ENCODE measurements at regions not wholly inside any gene's neighbourhood (a gene's known extent, or its start where the extent isn't known, plus 50 kb on each side); places are given as distances from the start of the nearest gene placed in this dataset.

- DNase-seq, result no peak
- intact Hi-C loops (cut with micrococcal nuclease; ENCODE audit: unreplicated experiment), result no loop called here
- no TSS peak for BruUV-seq (replicated peaks)
- Mint-ChIP-seq H3K36me3 (ENCODE audit: insufficient read depth, unreplicated experiment) (no peaks in the 10 kb centered on the region), H3K4me1 (ENCODE audit: low read depth, unreplicated experiment) (no peaks in the 10 kb centered on the region), H3K27ac (ENCODE audit: unreplicated experiment) (no peak overlapping the region), H3K4me3 (ENCODE audit: low read depth, unreplicated experiment) (no peak overlapping the region), H3K9me3 (ENCODE audit: low read depth, unreplicated experiment) (peaks cover 2% of the 10 kb centered on the region), H3K27me3 (ENCODE audit: unreplicated experiment) (no peaks in the 10 kb centered on the region)
- CTCF ChIA-PET, result no interaction called here
- no peak for TF ChIP-seq CTCF (IDR thresholded peaks at IDR 0.05; ENCODE audit: unreplicated experiment)
Observed at GRCh38 chr3:6041894-6042293, 819.0 kb upstream of the GRM7 start.

GRCh38 chr3:6047016-6047415 is 813.9 kb upstream of the GRM7 start:
- CTCF ChIA-PET, result no interaction called here
- no peak overlapping the region for H3K27ac Mint-ChIP-seq (ENCODE audit: unreplicated experiment)
- H3K4me1 Mint-ChIP-seq (ENCODE audit: low read depth, unreplicated experiment), result no peaks in the 10 kb centered on the region
- H3K27me3 Mint-ChIP-seq (ENCODE audit: unreplicated experiment), result no peaks in the 10 kb centered on the region
- no peak for TF ChIP-seq CTCF (IDR thresholded peaks at IDR 0.05; ENCODE audit: unreplicated experiment)
- DNase-seq, result no peak
- intact Hi-C loops (cut with micrococcal nuclease; ENCODE audit: unreplicated experiment), result no loop called here
- H3K36me3 Mint-ChIP-seq (ENCODE audit: insufficient read depth, unreplicated experiment), result no peaks in the 10 kb centered on the region
- H3K9me3 Mint-ChIP-seq (ENCODE audit: low read depth, unreplicated experiment), result peaks cover 12% of the 10 kb centered on the region
- no peak overlapping the region for H3K4me3 Mint-ChIP-seq (ENCODE audit: low read depth, unreplicated experiment)
- no TSS peak for BruUV-seq (replicated peaks)

GRCh38 chr3:6060251-6060650 is 800.7 kb upstream of the GRM7 start:
- Mint-ChIP-seq H3K4me3 (ENCODE audit: low read depth, unreplicated experiment) (no peak overlapping the region), H3K9me3 (ENCODE audit: low read depth, unreplicated experiment) (no peaks in the 10 kb centered on the region), H3K36me3 (ENCODE audit: insufficient read depth, unreplicated experiment) (no peaks in the 10 kb centered on the region), H3K4me1 (ENCODE audit: low read depth, unreplicated experiment) (no peaks in the 10 kb centered on the region), H3K27me3 (ENCODE audit: unreplicated experiment) (no peaks in the 10 kb centered on the region), H3K27ac (ENCODE audit: unreplicated experiment) (no peak overlapping the region)
- no peak for TF ChIP-seq CTCF (IDR thresholded peaks at IDR 0.05; ENCODE audit: unreplicated experiment)
- no TSS peak for BruUV-seq (replicated peaks)
- CTCF ChIA-PET, result no interaction called here
- intact Hi-C loops (cut with micrococcal nuclease; ENCODE audit: unreplicated experiment), result no loop called here
- DNase-seq, result no peak

GRCh38 chr3:6062261-6063187 is 798.4 kb upstream of the GRM7 start:
- Mint-ChIP-seq H3K4me1 (ENCODE audit: low read depth, unreplicated experiment) (peaks cover 8% of the 10 kb centered on the region), H3K4me3 (ENCODE audit: low read depth, unreplicated experiment) (no peak overlapping the region), H3K27me3 (ENCODE audit: unreplicated experiment) (no peaks in the 10 kb centered on the region), H3K27ac (ENCODE audit: unreplicated experiment) (no peak overlapping the region), H3K9me3 (ENCODE audit: low read depth, unreplicated experiment) (no peaks in the 10 kb centered on the region), H3K36me3 (ENCODE audit: insufficient read depth, unreplicated experiment) (no peaks in the 10 kb centered on the region)
- CTCF ChIA-PET, result no interaction called here
- no TSS peak for BruUV-seq (replicated peaks)
- intact Hi-C loops (cut with micrococcal nuclease; ENCODE audit: unreplicated experiment), result no loop called here
- TF ChIP-seq CTCF (IDR thresholded peaks at IDR 0.05; ENCODE audit: unreplicated experiment), result no peak
- no peak for DNase-seq

Measured in Calu3 (cell line).